NCI-H2081 (cell line): ENCODE measurements at regions not wholly inside any gene's neighbourhood (a gene's known extent, or its start where the extent isn't known, plus 50 kb on each side); places are given as distances from the start of the nearest gene placed in this dataset.
A peak's percentile ranks its signal among the peaks of the same experiment; 100 is the strongest.
"Not testable (repeated sequence)": the region's sequence is repeated elsewhere in the genome, so short reads cannot be mapped to it uniquely, and the experiment has no call there.

Source experiments
- DNase-seq, 2 experiments: peaks; one replicate each; lab custom pipeline; 2025; lab: John Stamatoyannopoulos, UW

DNA sequence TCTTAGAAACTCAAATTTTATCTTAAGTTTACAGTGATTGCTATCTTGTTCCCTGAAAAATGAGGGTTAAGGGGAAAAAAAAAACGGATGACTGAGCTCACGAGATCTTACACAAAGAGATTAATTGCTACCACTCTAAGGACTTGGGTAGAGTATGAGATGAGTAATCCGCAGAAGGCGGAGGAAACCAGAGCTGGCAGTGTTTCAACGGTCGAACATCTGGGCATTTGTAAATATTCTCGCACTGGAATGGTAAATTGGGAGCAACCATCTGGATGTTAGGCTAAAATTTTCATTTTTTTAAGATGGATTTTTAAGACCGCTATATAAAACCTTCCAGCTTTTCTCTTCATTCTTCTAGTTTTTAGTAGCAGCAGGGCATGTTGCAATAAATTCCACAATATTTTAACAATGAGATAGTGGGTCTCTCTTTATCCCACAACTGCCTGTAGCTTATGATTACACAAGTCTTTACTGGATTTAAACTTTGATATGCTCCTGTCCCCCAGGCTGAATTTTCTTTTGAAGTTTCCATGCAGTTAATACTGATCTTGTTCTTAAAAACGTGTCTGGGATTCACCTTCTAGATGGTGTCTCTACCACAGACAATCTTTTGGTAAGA lies 1324.1 kb downstream of the AACS start:
- DNase-seq, result no peak

DNA sequence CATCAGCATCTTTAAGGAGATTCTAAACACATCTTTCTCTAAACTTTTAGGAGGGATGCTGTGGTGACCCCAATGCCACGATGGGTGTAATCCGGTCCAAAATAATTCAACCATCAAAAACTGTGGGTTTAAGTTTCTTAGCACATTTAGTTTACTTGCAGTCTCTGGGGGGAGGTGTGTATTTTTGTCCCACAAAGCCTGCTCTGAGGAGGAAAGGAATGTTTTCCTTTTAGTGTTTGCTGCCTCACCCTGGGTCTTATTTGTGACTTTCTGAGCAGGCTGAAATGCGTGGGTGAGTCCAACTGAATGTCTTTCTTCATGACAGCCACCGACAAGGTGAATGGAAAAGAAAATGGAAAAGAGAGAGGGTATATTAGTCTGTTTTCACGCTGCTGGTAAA lies 1324.7 kb downstream of the AACS start:
- no peak for DNase-seq

DNA sequence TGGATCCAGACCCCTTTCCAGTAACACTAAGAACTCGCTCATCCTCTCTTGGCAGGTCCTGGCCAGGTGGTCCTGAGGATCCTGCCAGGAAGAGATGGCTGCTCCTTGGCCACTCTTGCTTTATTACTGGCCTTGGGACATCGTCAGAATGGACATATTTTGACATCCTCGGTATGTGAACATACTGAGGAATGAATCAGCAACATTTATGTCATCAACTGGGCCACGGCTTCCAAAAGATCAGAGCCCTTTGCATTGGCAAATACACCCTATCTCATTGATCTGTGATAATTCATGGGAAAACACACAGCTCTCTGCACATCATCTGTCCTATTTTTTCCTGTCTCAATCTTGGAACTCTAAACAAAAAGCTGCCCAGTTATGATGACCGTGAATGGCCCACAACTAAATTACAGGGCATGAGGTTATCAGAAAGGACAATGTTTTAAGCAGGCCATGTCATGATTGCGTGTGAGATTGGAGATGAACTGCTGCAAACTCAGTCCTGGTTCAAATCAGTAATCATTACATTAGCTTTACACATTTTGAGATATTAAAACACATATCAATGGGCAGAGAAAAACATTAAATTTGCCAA lies 1325.8 kb downstream of the AACS start:
- no peak for DNase-seq

DNA sequence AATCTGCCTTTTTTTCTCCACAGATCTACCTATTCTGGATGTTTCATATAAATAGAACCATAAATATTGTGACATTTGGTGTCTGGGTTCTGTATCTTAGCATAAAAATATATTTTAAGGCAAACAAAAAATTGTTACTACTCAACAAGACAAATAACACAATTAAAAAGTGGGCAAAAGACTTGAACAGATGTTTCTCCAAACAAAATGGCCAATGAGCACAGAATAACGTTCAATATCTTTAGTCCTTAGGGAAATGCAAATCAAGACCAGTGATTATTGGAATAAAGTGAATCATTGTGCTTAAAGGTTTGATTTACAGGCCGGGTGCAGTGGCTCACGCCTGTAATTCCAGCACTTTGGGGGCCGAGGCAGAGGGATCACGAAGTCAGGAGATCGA lies 1331.3 kb downstream of the AACS start:
- DNase-seq, result no peak

DNA sequence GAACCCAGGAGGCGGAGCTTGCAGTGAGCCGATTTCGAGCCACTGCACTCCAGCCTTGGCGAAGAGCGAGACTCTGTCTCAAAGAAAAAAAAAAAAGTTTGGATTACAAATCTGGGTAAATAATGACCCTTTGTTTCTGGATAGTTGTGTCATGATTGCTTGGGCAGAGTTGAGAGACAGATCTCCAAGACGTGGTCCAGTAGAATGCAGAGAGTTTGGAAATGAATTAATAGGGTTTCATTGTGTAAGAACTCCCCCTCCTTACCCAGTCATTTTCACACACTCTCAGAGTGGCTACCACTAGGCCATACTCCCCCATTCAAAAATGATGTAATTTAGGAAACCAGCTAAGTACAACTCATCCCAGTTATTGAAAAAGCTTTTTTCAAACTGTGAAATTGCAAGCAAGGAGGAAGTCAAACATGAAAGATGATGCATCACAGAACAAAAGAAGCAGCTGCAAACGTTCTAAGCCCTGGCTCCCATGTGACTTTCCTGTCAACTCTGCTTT lies 1331.9 kb downstream of the AACS start:
- DNase-seq, result peak in 1 of 2 experiments; percentile 34

DNA sequence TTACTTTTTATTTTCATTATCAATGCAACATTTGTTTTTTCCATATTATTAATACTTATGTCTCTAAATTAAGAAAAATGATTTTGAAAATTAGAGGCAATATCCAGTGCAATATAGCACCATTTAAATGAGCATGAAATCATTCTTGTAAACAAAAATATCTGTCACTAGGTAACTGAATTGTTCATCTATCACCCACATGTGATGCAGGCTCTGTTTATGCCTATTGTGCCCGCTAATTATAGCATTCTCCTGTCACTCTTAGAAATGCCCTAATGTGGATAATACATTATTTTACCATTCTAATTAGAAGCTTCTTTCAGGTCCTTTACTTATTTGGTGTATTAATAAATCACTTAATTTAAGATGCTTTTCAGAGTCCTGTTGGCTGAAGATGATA lies 1332.4 kb downstream of the AACS start:
- no peak for DNase-seq

DNA sequence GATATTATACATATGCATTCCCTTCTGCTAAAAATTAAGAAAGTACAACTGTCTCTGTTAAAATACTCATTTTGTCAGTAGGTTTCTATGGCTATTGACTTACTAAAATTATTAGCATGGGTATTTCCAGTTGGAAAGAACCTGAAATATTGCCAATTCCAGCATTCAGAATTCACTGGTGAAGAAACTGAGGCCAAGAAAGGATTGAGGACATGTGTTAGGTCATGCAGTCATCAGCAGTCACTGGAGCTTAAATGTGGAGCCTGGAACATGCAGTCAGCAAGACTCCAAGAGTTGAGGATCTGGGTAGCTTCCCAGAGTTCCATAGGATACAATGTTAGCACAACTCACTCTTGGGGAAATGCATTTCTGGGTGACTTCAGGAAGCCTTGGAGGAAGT lies 1335.6 kb downstream of the AACS start:
- no peak for DNase-seq

DNA sequence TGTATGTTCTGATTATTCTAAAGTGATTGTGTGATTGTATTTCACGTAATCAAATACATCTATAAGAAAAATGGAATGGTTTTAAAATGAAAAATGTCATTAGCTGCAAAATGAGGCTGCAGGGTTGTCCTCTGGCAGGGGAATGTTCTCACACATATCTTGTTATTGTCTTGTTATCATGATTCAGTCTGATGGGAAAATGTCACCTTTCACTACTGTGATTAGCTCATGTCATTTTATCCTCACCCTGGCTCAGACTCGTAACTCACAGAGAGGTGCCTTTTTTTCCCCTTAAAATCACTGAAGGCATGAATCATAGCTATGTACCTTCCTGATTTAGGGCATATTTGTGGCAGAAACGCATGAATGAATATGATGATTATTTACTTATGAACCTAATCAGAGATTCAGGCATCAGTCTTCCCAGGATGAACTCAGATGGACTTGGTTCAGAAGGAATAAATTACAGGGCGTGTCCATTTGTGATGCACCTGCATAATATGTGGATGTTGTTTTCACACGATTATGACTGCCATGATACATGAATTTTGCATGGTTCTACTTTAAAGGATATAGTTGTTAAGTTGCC lies 1339.2 kb downstream of the AACS start:
- DNase-seq, result no peak

DNA sequence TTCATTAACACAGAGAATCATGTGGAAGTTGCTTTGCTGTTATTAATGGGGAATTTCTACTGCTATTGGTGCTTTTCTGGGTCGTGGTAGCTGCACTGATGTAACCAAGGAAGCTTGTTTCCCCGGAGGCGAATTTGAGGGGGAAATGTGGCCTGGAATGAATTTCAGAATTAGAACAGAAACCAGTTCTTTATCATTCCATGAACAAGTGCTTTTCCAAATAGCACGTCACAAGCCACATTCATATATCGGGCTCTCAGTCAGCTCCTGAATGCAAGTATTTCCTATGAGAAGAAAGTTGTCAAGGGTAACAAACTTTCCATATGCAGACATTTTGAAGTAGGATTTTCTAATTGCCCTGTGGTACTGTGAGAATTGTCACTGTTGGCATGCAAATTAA lies 1353.2 kb downstream of the AACS start:
- DNase-seq, result no peak

DNA sequence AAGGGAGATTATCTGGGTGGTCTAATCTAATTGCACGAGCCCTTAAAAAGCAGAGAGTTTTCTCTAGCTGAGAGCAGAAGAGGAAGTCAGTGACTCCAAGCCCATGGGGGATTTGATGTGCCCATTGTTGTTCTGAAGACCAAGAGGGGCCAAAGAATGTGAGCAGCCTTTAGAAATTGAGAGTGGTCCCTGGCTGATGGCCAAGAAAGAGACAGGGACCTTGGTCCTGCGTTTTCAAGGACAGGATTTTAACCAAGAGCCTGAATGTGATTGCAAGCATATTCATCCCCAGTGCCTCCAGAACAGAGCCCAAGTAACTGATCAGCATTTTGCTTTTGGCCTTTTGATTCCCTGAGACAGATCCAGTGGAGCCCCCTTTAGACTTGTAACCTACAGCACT lies 1353.9 kb downstream of the AACS start:
- DNase-seq, result no peak

DNA sequence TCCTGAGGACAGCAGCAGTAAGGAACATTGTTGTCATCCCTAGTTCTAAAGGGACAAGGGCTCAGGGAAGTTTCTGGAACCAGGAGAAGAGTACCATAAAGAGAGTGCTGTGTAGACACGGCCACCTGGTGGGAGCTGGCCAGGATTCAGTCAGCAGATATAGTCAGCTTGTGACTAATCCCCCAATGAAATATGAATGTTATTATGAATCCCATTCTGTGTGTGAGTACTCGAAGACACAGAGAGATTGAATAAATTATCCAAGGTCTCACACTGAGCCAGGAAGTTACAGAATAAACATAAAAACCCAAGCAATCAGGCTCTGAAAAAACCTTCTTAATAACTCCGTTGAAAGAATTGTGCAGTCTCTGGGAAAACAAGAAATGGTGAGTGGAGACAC lies 1359.5 kb downstream of the AACS start:
- no peak for DNase-seq

DNA sequence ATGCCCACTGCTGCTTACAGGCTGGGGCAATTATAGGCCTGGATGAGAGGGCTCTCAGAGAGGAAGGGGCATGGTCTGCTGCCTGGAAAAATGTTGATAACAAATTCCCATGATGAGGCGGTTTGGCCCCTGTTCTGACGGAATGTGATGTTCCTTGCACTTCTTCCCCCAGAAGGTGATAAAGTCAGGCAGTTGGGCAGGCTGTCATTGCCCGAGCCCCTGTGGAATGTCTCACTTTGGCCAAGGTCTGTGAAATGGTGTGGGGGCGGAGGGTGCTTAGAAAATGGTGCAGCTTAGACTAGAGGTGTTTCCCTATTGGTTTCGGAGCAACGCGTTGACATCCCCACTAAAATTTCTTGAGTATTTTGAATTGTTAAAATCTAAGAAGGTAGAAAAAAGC lies 1360.0 kb downstream of the AACS start:
- DNase-seq, result no peak

DNA sequence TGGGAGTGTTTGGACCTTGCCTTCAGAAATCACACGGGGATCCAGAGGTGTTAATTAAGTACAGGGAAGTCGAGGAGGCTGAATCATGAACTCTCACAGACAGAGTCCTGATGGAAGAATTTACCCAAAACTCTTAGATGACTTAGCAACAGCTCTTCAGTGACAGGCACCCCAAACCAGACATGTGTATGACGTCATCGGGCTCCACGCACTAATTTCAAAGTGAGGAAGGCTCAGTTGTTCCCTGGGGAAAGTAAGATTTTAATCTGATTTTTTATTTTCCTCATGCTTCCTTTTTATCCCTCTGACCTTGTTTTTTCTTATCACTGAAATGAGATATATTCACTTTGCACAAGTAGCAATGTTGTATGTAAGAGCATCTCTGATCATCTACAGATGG lies 1363.5 kb downstream of the AACS start:
- no peak for DNase-seq

DNA sequence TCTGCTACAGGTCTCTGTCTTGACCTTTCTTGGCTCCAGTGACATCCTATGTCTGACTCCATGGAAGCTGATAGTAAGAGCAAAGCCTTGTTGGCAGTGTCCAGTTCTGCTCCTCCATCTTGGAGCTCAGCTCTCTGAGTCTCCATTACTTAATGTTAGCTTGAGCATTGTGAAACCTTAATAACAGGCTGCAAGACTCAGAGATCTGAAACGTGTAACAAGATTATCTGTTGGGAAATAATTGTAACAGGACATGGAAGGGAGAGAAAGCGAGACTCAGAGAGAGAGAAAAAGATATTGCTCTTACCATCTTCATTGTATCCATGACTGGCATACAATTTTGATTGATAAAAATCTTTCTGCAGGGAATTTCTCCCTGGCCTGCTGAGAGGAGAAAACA lies 1365.7 kb downstream of the AACS start:
- no peak for DNase-seq

DNA sequence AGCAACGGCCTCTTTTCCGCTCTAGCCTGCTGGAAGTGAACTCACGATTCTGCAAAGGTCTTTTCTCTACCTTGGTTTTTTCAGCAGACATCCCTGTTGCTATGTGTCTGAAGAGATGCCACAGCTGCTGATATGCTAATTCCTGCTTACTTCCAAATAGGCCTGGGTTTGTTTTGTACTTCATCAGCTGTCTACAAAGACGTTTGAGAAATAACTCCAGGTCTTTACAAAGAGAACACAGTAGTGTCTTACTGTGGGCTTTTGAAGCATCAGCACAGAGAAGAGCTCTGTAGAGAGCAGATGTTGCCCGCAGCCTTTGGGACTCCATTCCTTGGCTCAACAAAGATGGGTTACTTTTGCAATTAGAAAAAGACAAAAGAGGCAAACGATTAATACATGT lies 1366.5 kb downstream of the AACS start:
- no peak for DNase-seq

DNA sequence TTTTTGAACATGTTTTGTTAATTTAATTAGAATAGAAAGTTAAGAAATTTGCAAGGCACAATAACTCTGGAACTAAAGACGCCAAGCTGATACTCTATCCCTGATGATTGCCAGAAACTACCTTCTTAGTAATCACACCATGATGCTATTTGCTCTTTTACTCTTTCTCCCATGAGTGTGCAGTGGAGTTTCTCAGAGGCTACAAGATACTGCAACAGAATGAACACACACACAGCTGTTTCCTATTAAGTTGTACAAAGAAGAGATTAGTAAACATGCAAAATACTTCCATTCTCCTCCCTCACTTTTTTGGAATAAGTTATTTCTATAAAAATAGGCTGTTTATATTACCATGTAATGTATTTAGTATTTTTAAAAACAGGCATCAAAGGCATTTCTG lies 1367.5 kb downstream of the AACS start:
- no peak for DNase-seq

DNA sequence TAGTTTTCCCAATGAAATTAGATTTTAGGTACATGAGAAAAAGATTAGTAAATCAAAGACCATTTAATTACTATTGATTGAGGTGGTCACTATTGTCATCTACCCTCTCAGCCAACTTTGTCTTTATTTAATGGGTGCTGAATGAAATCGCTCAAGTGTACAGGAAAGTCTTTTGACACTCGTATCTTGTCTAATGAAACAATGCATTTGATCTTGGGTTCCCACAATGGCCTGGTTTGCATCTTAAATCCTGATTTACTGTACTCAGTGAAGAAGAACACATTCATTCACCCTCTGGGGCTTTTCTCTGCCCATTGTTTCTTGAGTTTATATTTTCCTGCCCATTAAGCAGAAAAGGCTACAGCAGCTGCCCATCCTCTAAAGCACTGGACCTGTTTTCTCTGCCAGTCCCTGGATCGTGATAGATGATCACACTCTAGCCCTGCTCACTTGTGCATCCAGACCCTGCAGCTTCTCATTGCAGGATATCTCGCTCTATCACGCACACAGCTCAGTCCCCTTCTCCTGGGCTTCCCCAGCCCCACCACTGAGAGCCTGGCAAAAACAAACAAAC lies 1369.3 kb downstream of the AACS start:
- DNase-seq, result no peak

DNA sequence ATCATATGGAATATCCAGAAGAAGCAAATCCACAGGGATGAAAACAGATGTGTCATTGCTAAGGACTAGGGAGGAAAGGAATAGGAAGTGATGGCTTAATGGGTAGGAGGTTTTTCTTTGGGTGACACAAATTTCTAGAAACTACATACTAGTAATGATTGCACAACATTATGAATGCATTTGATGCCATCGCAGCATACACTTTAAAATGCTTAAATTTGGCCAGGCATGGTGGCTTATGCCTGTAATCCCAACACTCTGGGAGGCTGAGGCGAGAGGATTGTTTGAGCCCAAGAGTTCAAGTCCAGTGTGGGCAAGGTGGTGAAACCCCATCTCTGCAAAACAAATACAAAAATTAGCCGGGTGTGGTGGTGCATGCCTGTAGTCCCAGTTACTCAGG lies 1370.8 kb downstream of the AACS start:
- DNase-seq, result no peak

DNA sequence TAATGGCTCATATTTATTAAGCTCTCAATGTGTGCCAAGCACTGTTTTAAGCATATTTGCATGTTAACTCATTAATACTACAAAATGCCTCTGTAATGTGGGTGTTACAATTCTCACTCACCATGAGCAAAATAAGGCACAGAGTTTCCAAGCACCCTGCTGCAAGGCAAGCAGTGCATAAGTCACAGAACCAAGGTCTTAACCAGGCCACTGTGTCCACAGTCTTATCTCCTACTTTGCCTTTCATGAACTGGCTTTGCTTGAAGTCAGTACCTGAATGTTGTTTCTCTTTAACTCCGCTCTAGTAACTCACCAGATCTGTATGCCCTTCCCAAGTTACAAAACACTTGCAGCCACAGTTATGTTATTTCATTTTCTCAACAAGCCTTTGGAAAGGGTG lies 1372.7 kb downstream of the AACS start:
- no peak for DNase-seq

DNA sequence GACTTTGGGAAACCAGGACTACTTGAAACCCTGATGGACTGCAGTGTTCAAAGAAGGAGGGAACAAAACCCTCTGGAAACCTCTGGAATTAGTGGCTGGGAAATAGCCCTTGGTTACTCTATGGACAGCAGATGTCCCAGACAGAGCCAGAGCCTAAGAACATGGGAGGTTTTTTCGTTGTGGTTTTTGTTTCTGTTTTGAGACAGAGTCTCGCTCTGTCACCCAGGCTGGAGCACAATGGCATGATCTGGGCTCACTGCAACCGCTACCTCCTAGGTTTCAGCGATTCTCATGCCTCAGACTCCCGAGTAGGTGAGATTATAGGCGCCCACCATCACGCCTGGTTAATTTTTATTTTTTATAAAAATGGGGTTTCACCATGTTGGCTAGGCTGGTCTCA lies 1378.7 kb downstream of the AACS start:
- no peak for DNase-seq

DNA sequence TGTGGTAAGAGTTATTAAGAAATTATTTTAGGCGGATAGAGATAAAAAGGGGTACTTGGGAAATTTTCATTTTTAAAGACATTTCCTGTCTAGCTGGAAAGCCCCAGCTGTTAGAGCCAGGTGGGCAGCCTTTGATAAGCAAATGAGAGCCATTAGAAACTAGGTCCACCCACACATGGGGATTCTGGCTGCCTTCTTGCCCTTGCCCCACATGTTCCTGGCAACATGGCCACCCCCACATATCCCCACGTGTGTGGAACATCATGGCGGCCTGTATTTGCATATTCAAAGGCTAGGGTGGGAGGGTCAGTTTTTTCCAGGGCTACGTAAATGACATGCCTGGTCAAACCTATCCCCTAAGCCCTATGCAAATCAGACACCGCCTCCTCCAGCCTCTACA lies 1382.1 kb downstream of the AACS start:
- no peak for DNase-seq

DNA sequence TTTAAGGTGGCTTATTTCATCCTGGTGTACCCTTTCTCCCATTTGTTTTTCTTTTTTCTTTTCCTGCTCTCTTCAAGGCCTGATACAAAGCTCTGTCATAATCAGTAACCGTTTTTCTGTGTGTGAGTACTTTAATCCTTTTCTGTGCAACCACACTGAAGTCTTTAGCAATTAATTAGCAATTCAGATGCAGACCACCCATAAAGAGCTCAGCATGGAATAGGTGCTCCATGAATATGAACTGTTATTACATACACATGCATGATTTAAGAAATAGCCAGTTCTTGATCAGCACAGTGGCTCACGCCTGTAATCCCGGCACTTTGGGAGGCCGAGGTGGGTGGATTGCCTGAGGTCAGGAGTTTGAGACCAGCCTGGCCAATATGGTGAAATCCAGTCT lies 1386.6 kb downstream of the AACS start:
- no peak for DNase-seq

DNA sequence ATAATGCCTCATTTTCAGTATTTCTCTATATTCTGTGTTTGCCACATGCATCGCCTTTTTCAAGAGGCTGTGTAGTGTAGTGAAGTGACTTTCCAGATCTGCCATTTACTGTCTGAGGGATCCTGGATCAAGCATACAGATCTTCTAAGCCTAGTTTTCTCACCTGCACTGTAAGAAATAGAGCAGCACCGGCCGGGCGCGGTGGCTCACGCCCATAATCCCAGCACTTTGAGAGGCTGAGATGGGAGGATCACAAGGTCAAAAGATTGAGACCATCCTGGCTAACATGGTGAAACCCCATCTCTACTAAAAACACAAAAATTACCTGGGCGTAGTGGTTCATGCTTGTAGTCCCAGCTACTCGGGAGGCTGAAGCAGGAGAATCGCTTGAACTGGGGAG lies 1387.5 kb downstream of the AACS start:
- not testable (repeated sequence) for DNase-seq
